Hematopoietic multipotent progenitor cell treated with erythropoietin and hydrocortisone succinate and interleukin-3 and kit ligand, for 4 days (in vitro differentiated cells): ENCODE measurements at regions not wholly inside any gene's neighbourhood (a gene's known extent, or its start where the extent isn't known, plus 50 kb on each side); places are given as distances from the start of the nearest gene placed in this dataset.
A peak's percentile ranks its signal among the peaks of the same experiment; 100 is the strongest.

Experiments
- DNase-seq: peaks from one replicate; pipeline ENCODE4 v3.0.0-alpha.2; 2015

DNA sequence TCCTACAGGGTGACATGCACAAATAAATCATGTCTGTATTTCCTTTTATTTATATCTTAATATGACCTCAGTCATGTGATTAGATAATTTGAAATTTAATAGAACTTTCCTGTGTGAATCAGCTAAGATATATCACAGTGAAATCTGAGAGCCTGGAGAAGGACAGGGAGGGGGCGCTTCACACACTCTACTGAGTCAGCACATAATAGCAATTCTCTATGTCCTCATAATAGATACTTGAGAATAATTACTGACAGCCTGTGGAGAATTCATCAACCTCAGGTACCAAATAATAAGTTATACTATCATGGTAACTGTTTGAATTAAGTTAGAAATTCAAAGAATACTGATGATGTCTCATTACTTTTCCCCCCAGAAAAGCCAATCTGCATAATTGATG lies 98.0 kb upstream of the SLC10A2 start:
- DNase-seq = no peak

GRCh38 chr13:103161476-103161875 lies 95.3 kb upstream of the SLC10A2 start:
- no peak for DNase-seq

DNA sequence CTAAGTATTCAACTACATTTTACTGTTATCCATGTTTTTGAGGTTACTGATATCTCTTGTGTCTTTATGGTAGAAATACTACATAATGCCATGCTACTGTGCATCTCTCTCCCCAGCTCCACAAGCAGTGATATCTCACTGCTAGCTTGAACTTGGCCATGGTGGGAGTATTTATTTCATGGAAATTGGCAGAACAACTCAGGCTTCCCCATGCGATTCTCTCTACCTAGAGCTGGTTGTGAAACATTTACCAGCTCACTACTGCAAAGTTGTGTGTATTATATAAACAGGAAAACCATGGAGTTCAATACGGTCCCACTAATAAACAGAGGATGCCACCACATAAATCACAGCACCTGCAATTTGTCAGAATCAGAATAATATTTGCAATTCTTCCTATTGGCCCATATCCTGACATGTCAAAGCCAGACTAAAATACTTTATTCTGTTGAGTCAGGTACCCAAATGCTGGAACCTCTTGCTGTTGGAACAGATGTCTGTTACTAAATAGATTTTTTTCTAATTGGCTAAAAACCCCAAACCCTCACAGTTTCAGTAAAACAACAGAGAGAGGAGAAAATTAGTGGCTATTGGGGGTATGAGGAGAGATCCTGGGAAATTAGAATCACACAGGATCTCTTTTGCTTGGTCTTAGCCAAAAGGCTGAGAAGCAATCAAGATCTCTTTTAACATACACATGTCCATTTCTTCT lies 91.4 kb upstream of the SLC10A2 start:
- DNase-seq = no peak

GRCh38 chr13:103157016-103157415 lies 90.8 kb upstream of the SLC10A2 start:
- no peak for DNase-seq

GRCh38 chr13:103156346-103156998 lies 90.3 kb upstream of the SLC10A2 start:
- no peak for DNase-seq

DNA sequence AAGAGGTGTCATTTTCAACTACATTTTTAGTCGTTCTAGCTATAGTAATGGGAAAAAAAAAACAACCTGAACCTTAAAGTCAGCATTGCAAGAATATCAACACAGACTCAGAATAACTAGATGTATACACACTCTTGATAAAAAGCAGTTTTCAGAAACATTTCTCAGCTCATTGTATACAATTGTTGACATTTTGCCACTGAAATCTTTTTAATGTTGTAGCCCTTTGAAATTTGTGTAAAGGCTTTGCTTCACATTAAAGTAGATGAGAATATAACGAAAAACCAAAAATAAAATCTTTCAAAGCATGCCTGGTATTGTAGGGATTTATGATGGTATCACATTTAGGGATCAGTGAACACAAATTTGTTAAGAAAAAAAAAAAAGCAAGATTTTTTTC lies 87.2 kb upstream of the SLC10A2 start:
- DNase-seq = no peak

DNA sequence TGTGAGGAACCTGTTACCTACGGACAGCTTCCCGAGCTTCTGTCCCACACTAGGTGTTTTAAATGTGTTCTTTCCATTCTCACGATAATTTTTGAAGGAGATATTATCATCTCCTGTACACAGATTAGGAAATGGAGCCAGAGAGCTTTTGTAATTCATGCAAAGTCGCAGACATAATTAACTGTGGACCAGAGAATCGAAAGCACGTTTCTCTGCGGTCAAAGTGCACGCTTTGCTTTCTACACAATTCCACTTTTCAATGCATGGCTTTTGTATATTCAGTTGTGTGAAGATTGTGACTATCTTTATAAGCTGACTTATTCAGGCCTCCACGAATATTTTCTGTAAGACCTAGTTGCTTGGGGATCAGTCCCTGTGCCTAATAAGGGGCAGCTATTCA lies 81.7 kb upstream of the SLC10A2 start:
- DNase-seq = no peak

GRCh38 chr13:103145442-103145841 lies 79.2 kb upstream of the SLC10A2 start:
- DNase-seq = no peak

DNA sequence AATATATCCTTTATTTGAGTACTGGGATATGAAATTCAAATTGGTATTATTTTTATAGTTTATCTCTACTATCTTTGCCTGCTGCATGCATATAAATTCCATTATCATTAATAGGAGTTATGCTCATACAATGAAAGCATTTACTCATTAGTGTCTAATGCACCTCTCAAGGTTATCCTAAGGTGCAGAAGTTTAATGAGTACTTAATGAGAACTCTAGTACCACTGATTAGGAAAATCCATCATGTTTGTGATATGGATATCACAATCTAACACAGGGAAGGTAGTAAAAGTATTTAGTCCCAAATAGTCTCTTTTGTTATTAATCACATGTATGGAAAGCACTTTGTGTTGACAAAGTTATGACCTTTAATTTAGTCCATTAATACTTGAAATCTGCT lies 77.2 kb upstream of the SLC10A2 start:
- DNase-seq = no peak

- no peak for DNase-seq
Measured at GRCh38 chr13:103142151-103142550, 75.9 kb upstream of the SLC10A2 start.

GRCh38 chr13:103140001-103140671 lies 73.9 kb upstream of the SLC10A2 start:
- peak; percentile 68 for DNase-seq

DNA sequence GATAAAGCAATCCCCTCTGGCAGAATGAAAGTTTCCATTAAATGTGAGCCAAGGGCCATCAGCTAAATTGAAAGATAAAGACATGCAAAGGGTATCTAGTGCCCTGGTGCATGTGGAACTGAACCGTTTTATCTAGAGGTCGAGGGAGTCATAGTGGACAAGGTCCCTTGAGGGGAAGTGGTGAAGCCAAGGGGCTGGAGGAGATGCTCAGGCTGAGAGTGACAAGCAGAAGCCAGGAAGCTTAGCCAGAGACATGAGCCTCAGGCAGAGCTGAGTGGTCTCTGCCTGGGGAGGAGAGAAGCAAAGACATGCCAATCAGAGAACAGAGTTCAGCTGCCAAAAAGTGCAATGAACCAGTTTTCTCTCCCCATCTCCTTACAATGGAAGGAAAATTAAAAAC lies 68.1 kb upstream of the SLC10A2 start:
- no peak for DNase-seq

DNA sequence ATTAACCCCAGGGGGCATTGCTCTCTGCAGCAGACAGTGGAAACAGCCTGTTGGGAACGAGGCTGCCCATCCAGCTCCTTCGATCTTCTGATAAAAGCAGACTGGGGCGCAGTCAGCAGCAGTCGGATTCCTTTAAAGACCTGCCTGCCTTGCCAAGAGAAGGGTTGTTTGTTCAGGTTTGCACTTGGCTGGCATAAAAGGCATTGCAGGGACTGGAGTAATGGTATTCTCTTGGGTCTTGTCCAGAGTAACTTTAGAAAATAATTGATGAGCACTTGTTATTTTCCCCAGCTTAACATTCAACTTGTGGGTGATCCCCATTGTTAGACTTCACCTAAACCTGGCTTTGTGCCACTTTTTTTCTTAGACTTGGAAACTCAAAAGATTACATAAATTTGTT lies 67.3 kb upstream of the SLC10A2 start:
- DNase-seq = no peak

DNA sequence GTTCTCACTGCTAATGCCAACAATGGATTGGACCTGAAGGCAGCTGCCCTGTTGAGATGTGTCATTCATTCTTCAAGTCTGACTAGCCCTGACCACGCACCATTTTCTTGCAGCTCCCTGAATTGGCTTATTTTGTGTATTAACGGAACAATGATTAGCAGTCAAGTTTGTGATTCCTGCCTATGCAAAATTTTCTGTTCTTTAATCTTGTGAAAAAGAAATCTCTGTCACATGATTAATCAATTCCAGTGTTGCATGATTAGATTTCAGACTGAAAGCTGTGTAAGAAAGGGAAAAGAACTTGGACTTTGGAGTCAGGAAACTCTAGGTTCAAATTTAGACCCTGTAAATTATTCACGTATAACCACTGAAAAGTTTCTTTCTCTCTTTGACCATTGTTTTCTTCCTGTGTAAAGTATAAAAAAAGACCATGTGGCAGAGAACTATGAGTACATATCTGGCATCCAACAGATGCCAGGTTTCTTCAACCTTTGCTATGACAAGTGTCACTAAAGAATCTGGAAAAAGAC lies 64.5 kb upstream of the SLC10A2 start:
- no peak for DNase-seq

- DNase-seq = no peak
Measured at GRCh38 chr13:103130146-103130545, 63.9 kb upstream of the SLC10A2 start.
